GM11168 (cell line): ENCODE measurements at regions not wholly inside any gene's neighbourhood (a gene's known extent, or its start where the extent isn't known, plus 50 kb on each side); places are given as distances from the start of the nearest gene placed in this dataset.
"Not testable (repeated sequence)": the region's sequence is repeated elsewhere in the genome, so short reads cannot be mapped to it uniquely, and the experiment has no call there.

Experiments used
- in situ Hi-C: fragments of 300-500 bp; cut with MboI; formaldehyde crosslinking; loops from one replicate; pipeline ENCODE4 v1.12.0; 2022; ENCODE audit warnings: low sequenced_read_pairs; ENCODE audit not compliant: unreplicated experiment

GRCh38 chr15:96860741-96861140, 530.2 kb downstream of the NR2F2 start:
- in situ Hi-C loops, result no loop called here

GRCh38 chr15:96867992-96868391, 537.5 kb downstream of the NR2F2 start:
- in situ Hi-C loops, result no loop called here

- in situ Hi-C loops, result no loop called here
These were observed 538.6 kb downstream of the NR2F2 start for GRCh38 chr15:96869122-96869521.

GRCh38 chr15:96869790-96870189, 539.3 kb downstream of the NR2F2 start:
- in situ Hi-C loops, result no loop called here

GRCh38 chr15:96870580-96870979, 540.1 kb downstream of the NR2F2 start:
- in situ Hi-C loops, result no loop called here

GRCh38 chr15:96877442-96877841, 546.9 kb downstream of the NR2F2 start:
- in situ Hi-C loops, result not testable (repeated sequence)

GRCh38 chr15:96878129-96878528, 547.6 kb downstream of the NR2F2 start:
- in situ Hi-C loops, result no loop called here

GRCh38 chr15:96882121-96882772, 551.7 kb downstream of the NR2F2 start:
- in situ Hi-C loops, result no loop called here

GRCh38 chr15:96887730-96888129, 557.2 kb downstream of the NR2F2 start:
- in situ Hi-C loops, result no loop called here

- in situ Hi-C loops, result no loop called here
These were observed 558.3 kb downstream of the NR2F2 start for GRCh38 chr15:96888764-96889163.

GRCh38 chr15:96889734-96890480, 559.4 kb downstream of the NR2F2 start:
- in situ Hi-C loops, result no loop called here

- in situ Hi-C loops, result no loop called here
These were observed 560.5 kb downstream of the NR2F2 start for GRCh38 chr15:96891046-96891445.

GRCh38 chr15:96893159-96893906, 562.8 kb downstream of the NR2F2 start:
- in situ Hi-C loops, result no loop called here

- in situ Hi-C loops, result no loop called here
These were observed 564.2 kb downstream of the NR2F2 start for GRCh38 chr15:96894659-96895058.

GRCh38 chr15:96896766-96897165, 566.3 kb downstream of the NR2F2 start:
- in situ Hi-C loops, result no loop called here

GRCh38 chr15:96914081-96914480, 583.6 kb downstream of the NR2F2 start:
- in situ Hi-C loops, result no loop called here

- in situ Hi-C loops, result no loop called here
These were observed 586.2 kb downstream of the NR2F2 start for GRCh38 chr15:96916750-96917149.

GRCh38 chr15:96924570-96924969, 594.1 kb downstream of the NR2F2 start:
- in situ Hi-C loops, result no loop called here

GRCh38 chr15:96947296-96948229, 617.1 kb downstream of the NR2F2 start:
- in situ Hi-C loops, result no loop called here

- in situ Hi-C loops, result no loop called here
These were observed 618.5 kb downstream of the NR2F2 start for GRCh38 chr15:96948981-96949380.
